GM12873 (cell line): ENCODE measurements at regions not wholly inside any gene's neighbourhood (a gene's known extent, or its start where the extent isn't known, plus 50 kb on each side); places are given as distances from the start of the nearest gene placed in this dataset.

Source experiments
- CTCF ChIP-seq: IDR thresholded peaks from 2 replicates; pipeline ENCODE4 v1.5.1; 2012; ENCODE audit warnings: low read depth, mild to moderate bottlenecking, moderate library complexity, low read length, control low read depth; ENCODE audit not compliant: insufficient read depth; ENCODE audit errors: missing control alignments

GRCh38 chr4:115670930-115671329 lies 557.5 kb upstream of the NDST4 start:
- no peak for TF ChIP-seq CTCF

- no peak for TF ChIP-seq CTCF
These were observed 555.0 kb upstream of the NDST4 start for GRCh38 chr4:115668396-115668795.

GRCh38 chr4:115664285-115664684 lies 550.9 kb upstream of the NDST4 start:
- no peak for TF ChIP-seq CTCF

GRCh38 chr4:115660465-115660864 lies 547.0 kb upstream of the NDST4 start:
- TF ChIP-seq CTCF, result no peak

GRCh38 chr4:115657991-115658650 lies 544.7 kb upstream of the NDST4 start:
- no peak for TF ChIP-seq CTCF

- no peak for TF ChIP-seq CTCF
These were observed 542.2 kb upstream of the NDST4 start for GRCh38 chr4:115655626-115656025.

- no peak for TF ChIP-seq CTCF
These were observed 535.4 kb upstream of the NDST4 start for GRCh38 chr4:115648786-115649185.
